ENCODE measurements at regions not wholly inside any gene's neighbourhood (a gene's known extent, or its start where the extent isn't known, plus 50 kb on each side); places are given as distances from the start of the nearest gene placed in this dataset.
A peak's percentile ranks its signal among the peaks of the same experiment; 100 is the strongest.

GRCh38 chr5:39584927-39585326 is 160.1 kb upstream of the DAB2 start:
- Histone ChIP-seq H3K4me1 (peaks cover 20% of the 10 kb centered on the region), H2AFZ (peak overlapping the region; percentile 50), H3K4me3 (ENCODE audit: low read depth, low read length) (no peak overlapping the region), H3K36me3 (ENCODE audit: control insufficient read depth, insufficient read depth, low read length) (no peaks in the 10 kb centered on the region), H3K4me2 (ENCODE audit: low read length) (no peak overlapping the region), H3K9me3 (ENCODE audit: control insufficient read depth, low read length) (no peaks in the 10 kb centered on the region), H3K79me2 (no peaks in the 10 kb centered on the region), H3K27ac (no peak overlapping the region), H3K27me3 (ENCODE audit: control insufficient read depth, insufficient read depth, low read length) (no peaks in the 10 kb centered on the region), H3K9ac (no peak overlapping the region)
- TF ChIP-seq CTCF (IDR thresholded peaks at IDR 0.05), result no peak

GRCh38 chr5:39580702-39581453 is 156.1 kb upstream of the DAB2 start:
- H3K9me3 ChIP-seq (ENCODE audit: control insufficient read depth, low read length), result no peaks in the 10 kb centered on the region
- H3K79me2 ChIP-seq, result no peaks in the 10 kb centered on the region
- H3K4me2 ChIP-seq (ENCODE audit: low read length), result no peak overlapping the region
- no peak overlapping the region for H3K4me3 ChIP-seq (ENCODE audit: low read depth, low read length)
- no peaks in the 10 kb centered on the region for H3K36me3 ChIP-seq (ENCODE audit: control insufficient read depth, insufficient read depth, low read length)
- no peaks in the 10 kb centered on the region for H3K27me3 ChIP-seq (ENCODE audit: control insufficient read depth, insufficient read depth, low read length)
- no peak for TF ChIP-seq CTCF (IDR thresholded peaks at IDR 0.05)
- H2AFZ ChIP-seq, result no peak overlapping the region
- no peak overlapping the region for H3K9ac ChIP-seq
- H3K4me1 ChIP-seq, result peaks cover 10% of the 10 kb centered on the region
- no peak overlapping the region for H3K27ac ChIP-seq

GRCh38 chr5:39579750-39580149 is 155.0 kb upstream of the DAB2 start:
- no peak overlapping the region for H3K4me3 ChIP-seq (ENCODE audit: low read depth, low read length)
- no peaks in the 10 kb centered on the region for H3K79me2 ChIP-seq
- peak overlapping the region; percentile 4 for H2AFZ ChIP-seq
- H3K27ac ChIP-seq, result no peak overlapping the region
- no peak overlapping the region for H3K4me2 ChIP-seq (ENCODE audit: low read length)
- no peak overlapping the region for H3K9ac ChIP-seq
- no peaks in the 10 kb centered on the region for H3K9me3 ChIP-seq (ENCODE audit: control insufficient read depth, low read length)
- no peak for TF ChIP-seq CTCF (IDR thresholded peaks at IDR 0.05)
- H3K4me1 ChIP-seq, result peaks cover 6% of the 10 kb centered on the region
- no peaks in the 10 kb centered on the region for H3K36me3 ChIP-seq (ENCODE audit: control insufficient read depth, insufficient read depth, low read length)
- H3K27me3 ChIP-seq (ENCODE audit: control insufficient read depth, insufficient read depth, low read length), result no peaks in the 10 kb centered on the region

GRCh38 chr5:39578887-39579497 is 154.2 kb upstream of the DAB2 start:
- Histone ChIP-seq H3K27ac (no peak overlapping the region), H3K27me3 (ENCODE audit: control insufficient read depth, insufficient read depth, low read length) (no peaks in the 10 kb centered on the region), H3K4me3 (ENCODE audit: low read depth, low read length) (no peak overlapping the region), H3K4me1 (peaks cover 6% of the 10 kb centered on the region), H2AFZ (no peak overlapping the region), H3K9me3 (ENCODE audit: control insufficient read depth, low read length) (no peaks in the 10 kb centered on the region), H3K9ac (no peak overlapping the region), H3K36me3 (ENCODE audit: control insufficient read depth, insufficient read depth, low read length) (no peaks in the 10 kb centered on the region), H3K79me2 (no peaks in the 10 kb centered on the region), H3K4me2 (ENCODE audit: low read length) (no peak overlapping the region)
- TF ChIP-seq CTCF (IDR thresholded peaks at IDR 0.05), result peak; percentile 74

GRCh38 chr5:39577529-39577928 is 152.7 kb upstream of the DAB2 start:
- Histone ChIP-seq H3K9ac (no peak overlapping the region), H3K27me3 (ENCODE audit: control insufficient read depth, insufficient read depth, low read length) (no peaks in the 10 kb centered on the region), H3K4me1 (peaks cover 3% of the 10 kb centered on the region), H3K9me3 (ENCODE audit: control insufficient read depth, low read length) (no peaks in the 10 kb centered on the region), H3K4me3 (ENCODE audit: low read depth, low read length) (no peak overlapping the region), H3K27ac (no peak overlapping the region), H3K79me2 (no peaks in the 10 kb centered on the region), H3K36me3 (ENCODE audit: control insufficient read depth, insufficient read depth, low read length) (no peaks in the 10 kb centered on the region), H3K4me2 (ENCODE audit: low read length) (no peak overlapping the region), H2AFZ (no peak overlapping the region)
- no peak for TF ChIP-seq CTCF (IDR thresholded peaks at IDR 0.05)
